ENCODE measurements at regions not wholly inside any gene's neighbourhood (a gene's known extent, or its start where the extent isn't known, plus 50 kb on each side); places are given as distances from the start of the nearest gene placed in this dataset.

- H3K9me3 Mint-ChIP-seq = peaks cover 4% of the 10 kb centered on the region
- POLR2A ChIA-PET = no interaction called here
- H3K27me3 ChIP-seq (ENCODE audit: control insufficient read depth in 1 of 2, insufficient read depth in 2 of 2, low read length in 2 of 2) = peaks cover 0 to 4% of the 10 kb centered on the region in 2 experiments
These were observed 160.8 kb downstream of the DMRT2 start for GRCh38 chr9:1210954-1211353.

GRCh38 chr9:1216532-1216931 is 166.4 kb downstream of the DMRT2 start:
- intact Hi-C loops (cut with DNase I, micrococcal nuclease) = no loop called here
- H3K27ac Mint-ChIP-seq = no peak overlapping the region

More at GRCh38 chr9:1210954-1211353, 160.8 kb downstream of the DMRT2 start:
- no peak for TF ChIP-seq CTCF (IDR thresholded peaks at IDR 0.05)
- H3K4me1 ChIP-seq (ENCODE audit: insufficient read depth, low read length) = no peaks in the 10 kb centered on the region
- H3K4me1 Mint-ChIP-seq (ENCODE audit: low read depth) = no peaks in the 10 kb centered on the region
- H3K36me3 Mint-ChIP-seq (ENCODE audit: low read depth) = no peaks in the 10 kb centered on the region
- no peak overlapping the region for H3K4me3 Mint-ChIP-seq
- no peak overlapping the region for H3K27ac ChIP-seq (ENCODE audit: low read depth in 1 of 2, low read length in 2 of 2)
- DNase-seq (no peak), ATAC-seq (ENCODE audit: poor library complexity) (no peak)
- CTCF ChIA-PET = no interaction called here
- H3K9me3 ChIP-seq (ENCODE audit: control insufficient read depth in 1 of 2, insufficient read depth in 1 of 2, low read length in 2 of 2) = no peaks in the 10 kb centered on the region
- H3K36me3 ChIP-seq (ENCODE audit: insufficient read depth, low read length) = no peaks in the 10 kb centered on the region
- H3K27ac Mint-ChIP-seq = no peak overlapping the region
- peaks cover 10% of the 10 kb centered on the region for H3K27me3 Mint-ChIP-seq
- intact Hi-C loops (cut with DNase I, micrococcal nuclease) = no loop called here
- no peak overlapping the region for H3K4me3 ChIP-seq (ENCODE audit: low read length)

DNA sequence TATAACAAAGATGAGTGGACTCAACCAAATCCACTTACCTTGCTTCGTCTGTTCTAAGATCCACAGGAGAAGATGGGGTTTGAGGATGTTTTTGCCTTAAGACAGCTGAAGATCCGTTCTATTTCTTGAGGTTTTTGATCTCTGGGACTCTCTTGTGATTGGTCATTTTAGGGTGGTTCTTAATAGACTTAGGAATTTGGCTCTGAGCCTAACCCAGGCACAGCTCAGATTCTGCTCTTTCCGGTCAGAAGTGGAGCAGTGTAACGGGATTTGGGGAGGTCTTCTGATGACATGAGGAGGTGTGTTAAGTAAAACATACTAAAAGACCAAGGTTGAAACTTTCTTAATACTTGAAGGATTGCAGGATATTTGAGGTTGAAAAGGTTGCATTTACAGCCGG is 166.9 kb downstream of the DMRT2 start:
- CTCF ChIA-PET = no interaction called here
- Histone ChIP-seq H3K4me3 (ENCODE audit: low read length) (no peak overlapping the region), H3K27ac (ENCODE audit: low read depth in 1 of 2, low read length in 2 of 2) (no peak overlapping the region), H3K9me3 (ENCODE audit: control insufficient read depth in 1 of 2, insufficient read depth in 1 of 2, low read length in 2 of 2) (no peaks in the 10 kb centered on the region), H3K36me3 (ENCODE audit: insufficient read depth, low read length) (no peaks in the 10 kb centered on the region), H3K27me3 (ENCODE audit: control insufficient read depth in 1 of 2, insufficient read depth in 2 of 2, low read length in 2 of 2) (no peaks in the 10 kb centered on the region), H3K4me1 (ENCODE audit: insufficient read depth, low read length) (no peaks in the 10 kb centered on the region)
- TF ChIP-seq CTCF (IDR thresholded peaks at IDR 0.05) = no peak
- Mint-ChIP-seq H3K36me3 (ENCODE audit: low read depth) (no peaks in the 10 kb centered on the region), H3K9me3 (peaks cover 3% of the 10 kb centered on the region), H3K4me1 (ENCODE audit: low read depth) (no peaks in the 10 kb centered on the region), H3K4me3 (no peak overlapping the region), H3K27ac (no peak overlapping the region), H3K27me3 (peaks cover 10% of the 10 kb centered on the region)
- no peak for ATAC-seq (ENCODE audit: poor library complexity)
- DNase-seq = no peak
- POLR2A ChIA-PET = no interaction called here
- intact Hi-C loops (cut with DNase I, micrococcal nuclease) = no loop called here

More at GRCh38 chr9:1216532-1216931, 166.4 kb downstream of the DMRT2 start:
- no peak overlapping the region for H3K27ac ChIP-seq (ENCODE audit: low read depth in 1 of 2, low read length in 2 of 2)
- CTCF ChIA-PET = no interaction called here
- H3K27me3 ChIP-seq (ENCODE audit: control insufficient read depth in 1 of 2, insufficient read depth in 2 of 2, low read length in 2 of 2) = no peaks in the 10 kb centered on the region
- H3K4me3 ChIP-seq (ENCODE audit: low read length) = no peak overlapping the region
- H3K36me3 Mint-ChIP-seq (ENCODE audit: low read depth) = no peaks in the 10 kb centered on the region
- POLR2A ChIA-PET = no interaction called here
- DNase-seq = no peak
- no peaks in the 10 kb centered on the region for H3K4me1 ChIP-seq (ENCODE audit: insufficient read depth, low read length)
- no peaks in the 10 kb centered on the region for H3K9me3 ChIP-seq (ENCODE audit: control insufficient read depth in 1 of 2, insufficient read depth in 1 of 2, low read length in 2 of 2)
- no peak for TF ChIP-seq CTCF (IDR thresholded peaks at IDR 0.05)
- H3K4me3 Mint-ChIP-seq = no peak overlapping the region
- ATAC-seq (ENCODE audit: poor library complexity) = no peak
- H3K9me3 Mint-ChIP-seq = peaks cover 3% of the 10 kb centered on the region
- H3K4me1 Mint-ChIP-seq (ENCODE audit: low read depth) = no peaks in the 10 kb centered on the region
- peaks cover 8% of the 10 kb centered on the region for H3K27me3 Mint-ChIP-seq
- no peaks in the 10 kb centered on the region for H3K36me3 ChIP-seq (ENCODE audit: insufficient read depth, low read length)
